NCI-H446 treated with DMSO at 0.1 percent for 48 hours (cell line): ENCODE measurements at regions not wholly inside any gene's neighbourhood (a gene's known extent, or its start where the extent isn't known, plus 50 kb on each side); places are given as distances from the start of the nearest gene placed in this dataset.

ENCODE experiments used
- DNase-seq: peaks from one replicate; lab custom pipeline; 2025; lab: John Stamatoyannopoulos, UW

GRCh38 chr15:27671819-27672437 is 427.2 kb downstream of the OCA2 start:
- DNase-seq: no peak

- no peak for DNase-seq
Observed at GRCh38 chr15:27670486-27671209, 428.5 kb downstream of the OCA2 start.

GRCh38 chr15:27669641-27670040 is 429.5 kb downstream of the OCA2 start:
- DNase-seq: no peak

GRCh38 chr15:27668471-27669220 is 430.5 kb downstream of the OCA2 start:
- no peak for DNase-seq

GRCh38 chr15:27665002-27665401 is 434.1 kb downstream of the OCA2 start:
- DNase-seq: no peak

- DNase-seq: no peak
Observed at GRCh38 chr15:27662892-27663291, 436.2 kb downstream of the OCA2 start.

GRCh38 chr15:27660676-27661075 is 438.4 kb downstream of the OCA2 start:
- no peak for DNase-seq

- DNase-seq: no peak
Observed at GRCh38 chr15:27656296-27656987, 442.7 kb downstream of the OCA2 start.

- DNase-seq: no peak
Observed at GRCh38 chr15:27655056-27655455, 444.1 kb downstream of the OCA2 start.

GRCh38 chr15:27650244-27650643 is 448.9 kb downstream of the OCA2 start:
- no peak for DNase-seq

GRCh38 chr15:27648359-27648758 is 450.8 kb downstream of the OCA2 start:
- no peak for DNase-seq

GRCh38 chr15:27646531-27646930 is 452.6 kb downstream of the OCA2 start:
- no peak for DNase-seq

GRCh38 chr15:27645672-27646071 is 453.4 kb downstream of the OCA2 start:
- no peak for DNase-seq

- no peak for DNase-seq
Observed at GRCh38 chr15:27642981-27643380, 456.1 kb downstream of the OCA2 start.

- no peak for DNase-seq
Observed at GRCh38 chr15:27639595-27639994, 459.5 kb downstream of the OCA2 start.

- DNase-seq: no peak
Observed at GRCh38 chr15:27638958-27639357, 460.2 kb downstream of the OCA2 start.

- no peak for DNase-seq
Observed at GRCh38 chr15:27635916-27636315, 463.2 kb downstream of the OCA2 start.

- DNase-seq: no peak
Observed at GRCh38 chr15:27628486-27628885, 470.6 kb downstream of the OCA2 start.

- DNase-seq: no peak
Observed at GRCh38 chr15:27627623-27628022, 471.5 kb downstream of the OCA2 start.

GRCh38 chr15:27623560-27624305 is 475.4 kb downstream of the OCA2 start:
- no peak for DNase-seq

GRCh38 chr15:27623149-27623548 is 476.0 kb downstream of the OCA2 start:
- DNase-seq: no peak

GRCh38 chr15:27622371-27622770 is 476.7 kb downstream of the OCA2 start:
- DNase-seq: no peak
